DMS 273 (cell line): ENCODE measurements at regions not wholly inside any gene's neighbourhood (a gene's known extent, or its start where the extent isn't known, plus 50 kb on each side); places are given as distances from the start of the nearest gene placed in this dataset.

Source experiments
- DNase-seq: peaks from one replicate; lab custom pipeline; 2025; ENCODE audit not compliant: unreplicated experiment; lab: John Stamatoyannopoulos, UW

DNA sequence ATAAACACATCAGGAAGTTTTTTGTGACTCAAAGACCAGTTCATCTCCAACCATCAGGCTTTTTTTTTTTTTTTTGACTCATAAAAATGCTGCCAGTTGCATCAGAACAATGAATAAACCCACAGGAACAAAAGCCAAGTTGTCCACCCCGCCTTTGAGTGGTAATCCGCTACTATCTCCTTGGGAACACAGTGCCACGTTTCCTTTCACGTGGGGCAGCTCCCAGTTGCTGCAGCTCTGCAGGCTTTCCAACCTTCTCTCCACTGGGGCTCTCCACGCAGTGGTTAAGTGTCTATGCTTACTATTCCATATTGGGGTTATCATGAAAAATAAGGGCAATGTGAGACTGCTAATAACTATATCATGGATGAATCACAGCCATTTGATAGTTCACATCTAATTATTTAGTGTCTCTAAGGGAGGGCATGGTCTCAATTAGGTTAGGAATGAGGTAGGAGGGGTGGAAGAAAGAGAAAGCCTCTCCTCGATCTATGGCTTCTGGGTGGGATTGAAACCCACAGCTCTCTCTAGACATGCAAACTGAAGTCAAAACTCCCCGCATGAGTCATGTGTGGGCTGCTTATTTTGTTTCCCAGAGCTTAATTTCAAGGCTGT lies 55.8 kb upstream of the ACTBL2 start:
- DNase-seq = no peak

GRCh38 chr5:57537811-57538210 lies 55.2 kb upstream of the ACTBL2 start:
- DNase-seq = no peak

DNA sequence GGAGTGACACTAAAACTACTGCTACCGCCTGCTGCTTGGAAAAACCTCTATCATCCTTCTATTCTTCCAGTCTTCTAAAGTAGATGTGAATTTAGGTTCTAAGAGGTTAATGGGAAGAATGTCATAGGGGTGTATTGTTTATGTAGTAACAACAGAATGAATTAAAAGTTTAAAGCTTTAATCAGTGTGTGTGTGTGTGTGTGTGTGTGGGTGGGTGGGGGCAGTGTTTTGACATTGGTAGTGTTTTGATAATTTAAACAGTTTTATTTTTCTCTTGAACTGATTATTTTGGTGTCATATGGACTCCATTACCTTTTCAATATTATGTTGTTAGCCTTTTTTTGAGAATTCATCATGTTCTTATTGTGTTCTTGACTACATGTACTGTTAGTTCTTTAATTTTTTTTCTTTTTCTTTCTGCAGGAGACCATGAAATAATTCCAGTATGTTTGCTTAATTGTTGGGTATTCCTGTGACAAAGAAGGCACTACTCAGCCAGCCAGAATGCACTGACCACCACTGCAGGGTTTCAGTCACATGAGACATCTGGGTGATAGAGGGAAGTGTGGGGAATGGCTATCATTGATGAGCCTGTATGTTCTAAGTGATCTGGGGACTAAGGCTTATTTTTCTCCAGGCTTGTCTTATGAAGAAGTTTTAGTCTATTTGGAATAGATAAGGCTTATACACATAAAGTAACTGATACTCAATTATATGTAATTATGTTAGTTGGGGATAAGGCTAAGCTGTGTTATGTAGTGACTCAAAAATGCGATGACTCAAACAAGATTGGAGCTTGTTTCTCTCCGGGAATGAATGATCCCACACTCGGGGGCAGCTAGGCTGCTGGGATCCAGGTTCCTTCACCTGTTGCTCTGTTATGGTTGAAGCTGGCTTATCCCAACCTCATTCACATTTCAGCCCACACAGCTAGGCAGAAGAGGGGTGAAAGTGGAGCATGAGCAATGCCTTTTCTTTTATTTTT lies 50.2 kb upstream of the ACTBL2 start:
- no peak for DNase-seq
